Activated T-cell treated with anti-CD3 and anti-CD28 coated beads for 1 hour (primary cell): ENCODE measurements at regions not wholly inside any gene's neighbourhood (a gene's known extent, or its start where the extent isn't known, plus 50 kb on each side); places are given as distances from the start of the nearest gene placed in this dataset.
"Not testable (repeated sequence)": the region's sequence is repeated elsewhere in the genome, so short reads cannot be mapped to it uniquely, and the experiment has no call there.

Experiments
- DNase-seq: peaks from one replicate; pipeline ENCODE4 v3.0.0-alpha.2; 2020; ENCODE audit warnings: low read depth

DNA sequence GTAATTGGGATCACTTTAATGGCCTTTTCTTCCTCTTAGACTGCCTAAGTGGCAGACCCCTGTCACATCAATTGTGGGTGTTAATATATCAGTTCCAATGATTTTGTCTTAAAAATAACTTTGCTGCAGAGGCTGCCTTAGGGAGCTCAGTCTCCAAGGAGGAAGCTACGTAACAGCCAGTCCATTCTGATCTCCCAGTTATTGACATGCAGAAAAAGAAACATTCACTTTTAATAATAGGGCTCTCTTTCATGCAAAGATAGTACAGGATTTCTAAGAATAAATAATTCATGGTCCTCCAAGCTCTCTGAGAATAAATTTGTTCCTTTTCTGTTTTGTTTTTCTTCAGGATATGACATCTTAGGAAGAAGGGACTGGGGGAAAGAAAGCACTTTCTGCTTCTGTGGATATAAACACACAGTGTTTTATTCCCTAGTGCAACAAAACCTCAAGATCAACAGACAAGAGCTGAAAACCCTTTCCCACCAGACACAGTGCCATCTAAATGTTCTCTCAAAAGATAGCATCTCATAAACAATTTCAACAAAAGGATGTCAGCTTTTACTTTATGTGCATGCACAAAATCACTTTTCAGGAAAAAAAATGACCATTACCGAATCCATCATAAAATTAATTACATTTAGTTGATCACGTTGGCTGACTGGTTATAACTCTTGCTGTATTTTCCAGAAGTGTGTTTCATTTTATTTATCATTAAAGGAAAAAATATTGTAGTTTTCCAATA, 372.4 kb upstream of the SLC7A11 start:
- no peak for DNase-seq

DNA sequence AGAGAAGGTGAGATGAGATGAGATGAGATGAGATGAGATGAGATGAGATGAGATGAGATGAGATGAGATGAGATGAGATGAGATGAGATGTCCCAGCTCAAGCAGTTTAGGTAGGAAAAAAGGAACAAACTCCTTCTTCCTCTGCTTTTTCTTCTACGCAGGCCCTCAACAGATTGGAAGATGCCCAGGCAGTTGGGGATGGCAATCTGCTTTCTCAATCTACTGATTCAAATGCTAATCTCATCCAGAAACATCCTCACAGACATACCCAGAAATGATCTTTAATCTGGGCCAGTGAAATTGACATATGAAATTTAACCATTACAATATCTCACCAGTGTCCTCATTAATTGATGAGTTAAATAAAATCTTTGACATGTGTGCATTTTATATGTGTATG, 370.3 kb upstream of the SLC7A11 start:
- DNase-seq, result no peak

DNA sequence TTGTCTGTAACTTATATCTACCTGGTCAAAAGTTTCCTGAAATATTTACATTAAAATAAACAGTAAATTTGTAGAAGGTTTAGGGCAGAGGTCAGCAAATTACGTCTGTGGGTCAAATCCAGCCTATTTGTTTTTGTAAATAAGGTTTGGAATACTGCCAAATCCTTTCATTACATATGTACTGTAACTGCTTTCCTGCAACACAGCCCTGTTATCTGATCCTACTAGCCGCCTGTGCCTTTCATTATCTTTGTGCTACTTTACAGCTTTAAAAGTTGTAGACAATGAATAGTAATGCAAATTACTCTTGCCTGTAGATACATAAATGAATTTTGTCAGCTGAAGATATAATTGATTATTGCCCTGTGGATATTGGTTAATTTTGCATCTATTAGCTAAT, 369.6 kb upstream of the SLC7A11 start:
- no peak for DNase-seq

DNA sequence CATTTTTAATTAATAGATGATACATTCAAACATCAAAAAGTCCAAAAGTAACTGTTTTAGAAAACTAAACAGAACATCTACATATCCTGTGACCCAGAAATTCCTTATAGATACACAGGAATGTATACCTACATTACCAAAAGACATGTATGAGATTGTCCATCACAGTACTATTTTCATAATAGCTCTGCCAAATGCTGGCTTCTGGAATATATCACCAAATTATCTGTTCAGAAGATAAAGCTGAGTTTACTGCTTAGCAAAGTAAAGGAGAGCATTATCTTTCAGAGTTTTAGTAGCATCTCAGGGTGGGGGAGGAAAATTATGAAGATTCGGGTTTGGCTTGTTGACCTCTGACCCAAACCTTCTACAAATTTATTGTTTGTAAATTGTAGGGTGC, 368.9 kb upstream of the SLC7A11 start:
- no peak for DNase-seq

DNA sequence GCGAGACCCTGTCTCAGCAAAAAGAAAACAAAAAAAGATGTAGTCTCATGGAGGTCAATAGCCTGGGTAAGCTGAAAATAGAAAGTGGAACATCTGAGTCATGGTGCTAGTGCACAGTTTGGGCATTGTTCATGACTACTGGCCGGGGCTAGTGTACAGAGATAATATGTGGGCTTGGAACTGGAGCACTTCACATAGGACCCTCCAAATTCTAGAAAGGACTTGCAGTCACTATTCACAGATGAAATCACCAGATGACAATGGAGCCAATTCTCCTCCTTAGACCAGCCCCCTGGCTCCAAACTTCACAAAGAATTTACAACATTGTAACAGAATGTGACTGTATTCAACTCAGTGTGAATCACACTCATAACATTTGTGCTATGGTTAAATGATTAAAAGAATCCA, 367.8 kb upstream of the SLC7A11 start:
- no peak for DNase-seq

DNA sequence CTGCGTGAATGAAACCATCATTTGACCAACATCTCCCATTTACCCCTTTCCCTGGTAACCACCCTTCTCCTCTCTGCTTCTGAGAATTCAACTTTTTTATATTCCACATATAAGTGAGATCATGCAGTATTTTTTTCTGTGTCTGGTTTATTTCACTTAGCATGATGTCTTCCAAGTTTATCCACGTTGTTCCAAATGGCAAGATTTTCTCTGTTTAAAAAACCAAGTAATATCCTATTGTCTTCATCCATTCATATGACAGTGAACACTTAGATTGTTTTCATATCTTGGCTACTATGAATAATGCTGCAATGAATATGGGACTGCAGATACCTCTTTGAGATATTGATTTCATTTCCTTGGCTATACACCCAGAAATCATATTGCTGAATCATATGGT, 362.4 kb upstream of the SLC7A11 start:
- no peak for DNase-seq

DNA sequence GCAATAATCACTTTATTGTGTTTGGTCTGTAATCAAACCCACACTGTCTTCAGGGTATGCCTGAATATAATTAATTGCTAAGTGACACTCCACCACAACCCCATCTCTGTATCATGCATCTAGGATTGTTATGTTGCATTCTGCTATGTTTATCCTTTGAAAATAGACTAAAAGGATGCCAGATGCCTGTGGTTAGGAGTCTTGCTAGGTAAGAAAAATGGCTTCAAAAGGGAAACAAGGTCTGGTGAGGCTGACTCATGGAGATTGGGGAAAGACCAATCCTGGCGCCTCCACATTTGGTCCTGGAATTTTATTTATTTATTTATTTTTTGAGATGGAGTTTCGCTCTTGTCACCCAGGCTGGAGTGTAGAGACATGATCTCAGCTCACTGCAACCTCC, 360.5 kb upstream of the SLC7A11 start:
- DNase-seq, result no peak

DNA sequence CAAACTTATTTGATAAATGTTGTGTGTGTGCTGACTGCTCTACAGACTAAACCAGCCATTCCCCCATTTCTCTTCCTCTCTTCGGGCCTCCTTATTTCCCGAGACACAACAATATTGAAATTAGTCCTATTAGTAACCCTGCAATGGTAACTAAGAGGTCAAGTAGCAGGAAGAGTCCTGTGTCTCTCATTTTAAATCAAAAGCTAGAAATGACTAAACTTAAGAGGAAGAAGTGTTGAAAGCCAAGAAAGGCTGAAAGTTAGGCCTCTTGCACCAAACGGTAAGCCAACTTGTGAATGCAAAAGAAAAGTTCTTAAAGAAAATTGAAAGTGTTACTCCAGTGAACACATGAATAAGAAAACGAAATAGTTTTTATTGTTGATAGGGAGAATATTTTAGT, 357.8 kb upstream of the SLC7A11 start:
- no peak for DNase-seq

DNA sequence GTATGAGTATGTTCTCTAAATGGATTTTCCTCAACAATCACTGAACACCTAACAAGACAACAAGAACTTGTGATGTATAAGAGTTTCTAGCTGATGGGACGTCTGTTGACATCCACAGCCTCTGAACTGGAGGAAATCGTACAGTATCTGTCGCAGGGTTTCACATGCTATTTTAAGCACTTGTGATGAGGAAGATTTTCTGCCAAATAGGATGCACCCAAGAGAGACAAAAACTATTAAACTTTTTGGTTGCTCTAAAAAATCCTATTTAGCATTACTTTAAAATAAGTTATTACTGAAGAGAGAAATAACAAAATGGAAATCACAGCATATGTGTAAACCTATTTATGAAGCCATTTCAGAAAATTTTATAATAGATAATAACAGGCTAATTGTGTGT, 356.1 kb upstream of the SLC7A11 start:
- DNase-seq, result no peak

DNA sequence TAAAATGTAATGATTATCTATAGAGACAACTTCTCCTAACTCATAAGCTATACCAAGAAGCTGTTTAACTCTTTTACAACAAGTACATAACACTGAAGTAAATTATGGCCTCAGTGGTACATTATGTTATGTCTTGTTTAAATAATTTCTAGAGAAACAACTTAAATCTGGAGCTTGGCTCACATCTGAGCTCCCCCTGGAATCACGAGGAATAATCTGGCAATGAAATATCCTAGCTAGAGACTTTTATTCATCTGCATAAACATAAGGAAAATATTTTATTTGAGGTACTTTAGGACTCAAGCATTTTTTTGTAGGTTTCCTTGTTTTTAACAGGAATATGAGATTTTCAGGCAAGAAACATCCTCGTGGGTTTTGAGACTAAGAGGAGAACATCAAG, 354.7 kb upstream of the SLC7A11 start:
- DNase-seq, result no peak

DNA sequence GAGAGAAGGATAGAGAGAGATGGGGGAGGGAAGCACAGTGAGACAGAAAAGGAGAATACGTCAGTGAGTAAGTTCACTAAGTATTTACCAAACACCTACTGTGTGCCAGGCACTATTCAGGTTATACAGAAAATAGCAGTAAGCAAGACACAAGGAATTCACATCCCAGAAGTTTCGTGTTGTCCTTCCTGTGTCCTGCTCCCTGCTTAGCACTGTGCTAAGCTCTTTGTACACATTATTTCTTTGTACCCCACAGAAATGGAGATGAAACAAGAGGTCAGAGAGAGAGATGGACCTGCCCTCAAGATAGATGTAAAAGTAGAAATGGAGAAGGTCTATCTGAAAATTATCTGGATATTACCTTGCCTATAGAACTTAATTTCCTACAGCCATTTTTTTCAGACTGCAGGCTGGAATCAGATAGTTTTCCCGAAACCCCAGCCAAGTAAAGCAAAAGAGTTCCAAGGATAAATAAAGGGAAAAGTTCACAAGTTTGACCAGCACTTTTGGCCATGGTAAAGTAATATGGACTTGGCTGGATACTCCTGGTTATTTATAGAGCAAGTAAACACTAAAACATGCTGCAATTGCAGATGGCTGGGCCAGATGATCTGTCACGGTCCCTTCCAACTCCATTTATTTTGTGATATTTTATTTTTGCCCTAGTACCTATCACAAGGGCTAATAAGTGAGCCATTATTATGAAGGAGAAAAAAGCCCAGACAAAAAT, 353.7 kb upstream of the SLC7A11 start:
- no peak for DNase-seq

DNA sequence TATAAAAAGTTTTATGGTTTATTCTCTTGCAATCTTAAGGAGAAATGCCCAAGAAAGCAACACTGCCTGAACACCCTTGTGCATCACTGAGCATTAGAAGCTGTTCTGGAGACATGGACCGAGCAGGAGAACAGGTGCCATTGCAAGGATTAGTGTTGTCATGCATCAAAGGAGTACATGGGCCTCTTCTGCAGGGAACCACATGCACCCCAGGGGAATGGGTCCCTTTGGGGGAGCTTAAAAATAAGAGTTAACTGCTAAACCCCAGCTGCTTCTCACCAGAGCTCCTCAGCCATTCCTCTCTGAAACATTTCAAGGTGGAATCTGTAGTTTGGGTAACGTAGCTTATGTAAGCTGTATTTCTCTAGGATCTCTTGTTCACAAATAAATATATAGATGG, 353.0 kb upstream of the SLC7A11 start:
- DNase-seq, result no peak

DNA sequence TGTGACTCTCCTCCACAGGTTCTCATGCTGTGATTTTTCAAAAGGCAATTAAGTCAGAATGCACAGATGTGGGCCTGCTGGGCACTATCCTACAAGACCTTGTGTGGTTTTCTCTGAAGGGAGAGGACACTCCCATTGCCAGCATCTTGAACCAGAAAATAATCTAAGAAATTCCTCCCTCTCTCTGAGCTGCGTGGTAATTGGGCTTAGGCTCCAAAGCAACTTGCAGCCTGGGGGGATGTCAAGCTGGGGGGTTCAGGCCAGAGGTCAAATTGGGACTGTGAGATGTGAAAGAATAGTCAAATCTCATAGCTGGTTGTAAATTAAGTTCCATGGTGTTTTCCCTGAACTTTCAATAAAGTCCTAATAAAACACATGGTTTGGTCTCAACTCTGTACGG, 350.6 kb upstream of the SLC7A11 start:
- DNase-seq, result no peak

DNA sequence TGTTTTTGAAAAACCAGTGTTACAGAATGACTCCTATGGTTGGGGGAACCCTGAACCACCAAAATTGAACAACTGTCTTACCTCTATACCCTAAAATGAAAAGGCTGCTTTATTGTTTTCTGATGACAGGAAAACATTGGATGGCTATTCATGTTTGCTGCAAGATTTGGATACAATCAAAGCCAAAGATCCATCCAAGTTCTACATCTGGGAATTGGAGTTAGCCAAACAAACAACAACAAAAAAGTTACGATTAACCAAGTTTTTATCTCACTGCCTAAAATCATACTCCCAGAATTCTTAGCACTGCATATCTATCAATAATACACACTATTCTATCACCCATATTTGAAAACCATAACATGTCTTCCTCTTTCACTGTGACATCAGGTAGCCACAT, 349.7 kb upstream of the SLC7A11 start:
- DNase-seq, result no peak

DNA sequence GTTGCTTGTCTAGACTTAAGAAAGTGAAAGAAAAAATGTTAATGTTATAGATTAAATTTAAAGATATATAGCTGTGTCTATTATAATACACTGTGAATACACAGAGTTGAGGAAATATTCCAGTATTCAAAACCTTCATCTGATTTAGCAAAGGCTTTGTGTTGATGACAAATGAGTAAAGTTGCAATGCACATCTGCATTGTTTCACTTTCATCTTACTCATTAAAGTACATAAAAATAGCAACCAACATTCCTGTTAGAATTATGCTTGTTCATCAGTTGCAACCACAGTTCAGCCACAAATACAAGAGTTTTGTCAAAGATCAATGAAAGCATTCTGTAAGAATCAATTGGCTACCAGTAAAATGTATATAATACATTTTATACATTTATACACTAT, 346.4 kb upstream of the SLC7A11 start:
- DNase-seq, result no peak

DNA sequence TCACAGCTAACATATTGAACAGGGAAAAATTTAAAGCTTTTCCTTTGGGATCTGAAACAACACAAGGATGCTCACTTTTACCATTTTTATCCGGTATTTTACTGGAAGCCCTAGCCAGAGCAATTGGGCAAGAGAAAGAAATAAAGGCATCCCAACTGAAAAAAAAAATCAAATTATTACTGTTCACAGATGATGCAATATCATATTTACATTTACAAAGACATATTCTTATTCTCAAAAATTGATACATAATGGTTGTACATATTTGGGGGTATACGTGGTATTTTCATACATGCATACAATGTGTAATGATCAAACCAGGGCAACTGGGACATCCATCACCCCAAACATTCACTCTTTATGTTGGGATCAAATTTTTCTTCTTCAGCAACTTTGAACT, 337.0 kb upstream of the SLC7A11 start:
- DNase-seq, result no peak

DNA sequence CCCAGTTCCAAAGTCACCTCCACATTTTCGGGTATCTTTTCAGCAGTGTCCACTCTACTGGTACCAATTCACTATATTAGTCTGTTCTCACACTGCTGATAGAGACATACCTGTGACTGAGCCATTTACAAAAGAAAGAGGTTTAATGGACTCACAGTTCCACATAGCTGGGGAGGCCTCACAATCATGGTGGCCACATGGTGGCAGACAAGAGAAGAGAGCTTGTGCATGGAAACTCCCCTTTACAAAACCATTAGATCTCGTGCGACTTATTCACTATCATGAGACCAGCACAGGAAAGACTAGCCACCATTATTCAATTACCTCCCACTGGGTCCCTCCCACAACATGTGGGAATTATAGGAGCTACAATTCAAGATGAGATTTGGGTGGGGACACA, 335.7 kb upstream of the SLC7A11 start:
- not testable (repeated sequence) for DNase-seq

DNA sequence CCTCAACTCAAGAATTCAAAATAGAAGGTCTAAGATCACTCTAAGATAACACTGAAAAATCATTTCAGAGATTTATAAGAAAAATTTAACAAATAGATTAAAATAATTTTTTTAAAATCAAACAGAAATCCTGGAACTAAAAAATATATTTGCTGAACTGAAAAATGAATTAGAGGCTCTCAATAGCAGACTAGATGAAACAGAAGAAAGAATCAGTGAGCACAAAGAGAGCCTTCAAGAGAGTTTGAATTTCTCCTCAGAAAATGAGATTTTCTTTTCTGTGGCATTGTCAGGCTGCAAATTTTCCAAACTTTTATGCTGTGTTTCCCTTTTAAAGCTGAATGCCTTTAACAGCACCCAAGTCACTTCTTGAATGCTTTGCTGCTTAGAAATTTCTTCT, 335.0 kb upstream of the SLC7A11 start:
- no peak for DNase-seq

DNA sequence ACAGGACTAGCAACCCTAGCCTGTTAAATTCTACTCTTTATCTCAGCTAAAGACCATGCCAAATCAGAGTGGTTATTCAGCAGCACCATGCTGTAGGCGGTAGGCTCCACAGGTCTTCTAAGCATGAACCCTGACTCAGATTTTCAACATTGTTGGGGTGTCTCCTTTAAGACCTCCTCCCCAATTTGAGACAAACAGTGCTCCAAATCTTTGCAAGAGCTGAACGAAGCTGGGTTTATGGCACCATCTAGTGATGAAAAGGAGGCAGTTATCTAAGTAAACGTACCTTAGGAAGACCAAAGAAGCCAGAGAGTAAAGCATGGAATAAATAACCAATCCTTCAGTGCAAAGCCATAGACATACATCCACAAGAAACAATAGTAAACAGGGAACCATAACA, 334.5 kb upstream of the SLC7A11 start:
- DNase-seq, result no peak

DNA sequence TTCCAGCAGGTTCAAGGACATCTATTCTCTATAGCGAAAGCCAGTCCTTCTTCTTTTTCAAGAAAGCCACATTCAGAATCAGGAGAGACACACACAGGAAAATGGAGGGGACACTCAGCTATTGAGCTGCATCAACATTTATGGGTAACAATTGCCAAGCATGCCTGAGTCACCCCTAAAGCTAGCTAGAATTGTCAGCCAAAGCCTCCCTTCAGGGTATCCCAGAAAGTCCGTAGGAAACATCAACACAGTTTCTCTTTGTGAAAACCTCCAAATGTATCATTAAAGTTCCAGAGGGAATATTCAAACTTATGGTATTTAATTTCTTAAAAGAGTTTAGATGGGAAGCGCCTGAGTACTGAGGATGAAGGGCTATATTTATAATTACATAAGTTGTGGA, 331.1 kb upstream of the SLC7A11 start:
- no peak for DNase-seq

DNA sequence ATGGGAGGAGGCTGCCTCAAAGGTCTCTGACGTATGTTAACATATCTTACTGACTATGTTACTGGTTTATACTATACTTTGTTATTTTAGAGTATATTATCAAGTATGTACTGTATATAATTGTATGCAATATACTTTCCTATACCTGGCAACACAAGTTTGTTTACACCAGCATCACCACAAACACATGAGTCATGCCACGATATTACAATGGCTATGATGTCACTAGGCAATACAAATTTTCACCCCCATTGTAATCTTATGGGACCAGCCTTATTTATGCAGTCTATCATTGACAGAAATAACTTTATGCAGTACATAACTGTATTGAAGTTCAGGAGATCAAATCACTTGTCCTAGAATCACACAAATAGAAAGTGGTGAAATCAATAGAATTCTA, 329.9 kb upstream of the SLC7A11 start:
- no peak for DNase-seq

DNA sequence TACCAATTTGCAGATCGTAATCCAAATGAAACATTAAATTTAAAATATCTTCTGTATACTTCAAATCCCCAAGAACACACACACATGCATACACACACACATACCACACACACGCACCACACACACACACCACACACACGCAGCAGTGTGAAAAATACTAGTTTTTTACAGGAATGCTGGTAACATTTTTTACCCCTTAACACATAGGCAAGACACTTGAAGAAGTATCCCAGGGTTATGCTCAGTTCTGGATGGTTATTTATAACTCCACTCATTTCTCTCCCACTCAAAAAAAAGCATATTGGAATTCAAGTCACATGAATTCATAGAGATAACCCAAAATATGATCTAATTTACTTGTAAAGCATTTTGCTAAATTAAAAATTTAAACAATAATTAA, 325.5 kb upstream of the SLC7A11 start:
- DNase-seq, result no peak

DNA sequence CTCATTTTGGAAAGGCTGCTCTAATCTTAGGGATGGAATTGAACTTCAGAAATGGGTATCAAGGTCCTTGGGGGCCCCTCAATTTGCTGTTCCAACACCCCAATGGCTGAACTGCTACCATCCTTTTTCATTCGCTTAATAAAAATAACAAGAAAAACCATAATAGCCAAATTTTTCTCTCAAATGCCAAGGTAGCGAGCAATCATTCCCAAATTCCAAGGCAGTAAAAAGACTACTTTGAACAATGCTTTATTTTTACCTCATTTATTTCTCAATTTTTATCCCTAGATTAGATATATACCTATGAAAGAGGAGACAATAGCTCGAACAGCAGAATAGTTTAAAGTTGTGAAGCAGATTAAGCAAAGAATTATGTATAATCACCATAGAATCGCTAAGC, 323.4 kb upstream of the SLC7A11 start:
- no peak for DNase-seq

DNA sequence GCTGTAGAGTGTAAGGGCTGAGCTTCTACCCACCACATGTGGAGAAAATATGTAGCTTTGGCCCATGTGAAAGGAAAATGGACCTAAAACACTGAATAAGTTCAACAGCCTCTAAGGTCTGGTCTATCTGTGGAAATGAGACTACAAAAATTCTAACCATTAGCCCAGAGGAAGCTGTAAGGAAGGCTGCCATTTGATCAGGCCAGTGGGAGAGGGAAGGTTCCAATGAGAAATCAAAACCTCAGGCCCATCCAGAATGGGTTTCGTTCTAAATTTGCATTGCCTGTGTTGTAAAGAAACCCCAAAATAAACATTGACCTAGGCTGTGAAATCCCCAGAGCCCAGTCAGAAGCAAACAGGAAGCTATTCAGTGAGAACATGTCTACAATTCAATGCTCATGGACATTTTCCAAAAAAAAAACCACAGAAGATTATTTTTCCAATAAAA, 320.4 kb upstream of the SLC7A11 start:
- no peak for DNase-seq
